IPS DF 4.7 (cell line): ENCODE measurements at regions not wholly inside any gene's neighbourhood (a gene's known extent, or its start where the extent isn't known, plus 50 kb on each side); places are given as distances from the start of the nearest gene placed in this dataset.
"Not testable (repeated sequence)": the region's sequence is repeated elsewhere in the genome, so short reads cannot be mapped to it uniquely, and the experiment has no call there.

Experiments
- DNase-seq: peaks from one replicate; pipeline ENCODE4 v3.0.0-alpha.2; 2013; ENCODE audit warnings: low spot score; ENCODE audit errors: extremely low read depth

DNA sequence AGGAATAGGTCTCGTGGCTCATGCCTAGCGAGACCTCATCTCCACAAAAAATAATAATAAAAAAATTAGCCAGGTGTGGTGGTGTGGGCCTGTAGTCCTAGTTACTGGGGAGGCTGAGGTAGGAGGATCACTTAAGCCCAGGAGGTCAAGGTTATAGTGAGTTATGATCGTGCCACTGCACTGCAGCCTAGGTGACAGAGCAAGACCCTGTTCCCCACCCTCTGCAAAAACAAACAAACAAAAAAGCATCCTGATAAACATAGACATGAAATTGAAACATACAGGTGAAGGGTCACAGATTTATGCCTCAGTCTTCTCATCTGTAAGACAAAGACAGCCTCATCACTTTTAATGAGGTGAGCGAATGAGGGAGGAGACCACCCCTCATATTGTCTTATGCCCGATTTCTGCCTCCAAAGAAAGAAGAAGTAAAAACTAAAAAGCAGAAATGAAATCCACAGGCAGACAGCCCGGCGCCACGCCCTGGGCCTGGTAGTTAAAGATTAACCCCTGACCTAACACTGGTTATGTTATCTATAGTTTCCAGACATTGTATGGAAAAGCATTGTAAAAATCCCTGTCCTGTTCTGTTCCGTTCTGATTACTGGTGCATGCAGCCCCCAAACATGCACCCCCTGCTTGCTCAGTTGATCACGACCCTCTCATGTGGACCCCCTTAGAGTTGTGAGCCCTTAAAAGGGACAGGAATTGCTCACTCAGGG, 138.5 kb downstream of the OR2B2 start:
- not testable (repeated sequence) for DNase-seq

DNA sequence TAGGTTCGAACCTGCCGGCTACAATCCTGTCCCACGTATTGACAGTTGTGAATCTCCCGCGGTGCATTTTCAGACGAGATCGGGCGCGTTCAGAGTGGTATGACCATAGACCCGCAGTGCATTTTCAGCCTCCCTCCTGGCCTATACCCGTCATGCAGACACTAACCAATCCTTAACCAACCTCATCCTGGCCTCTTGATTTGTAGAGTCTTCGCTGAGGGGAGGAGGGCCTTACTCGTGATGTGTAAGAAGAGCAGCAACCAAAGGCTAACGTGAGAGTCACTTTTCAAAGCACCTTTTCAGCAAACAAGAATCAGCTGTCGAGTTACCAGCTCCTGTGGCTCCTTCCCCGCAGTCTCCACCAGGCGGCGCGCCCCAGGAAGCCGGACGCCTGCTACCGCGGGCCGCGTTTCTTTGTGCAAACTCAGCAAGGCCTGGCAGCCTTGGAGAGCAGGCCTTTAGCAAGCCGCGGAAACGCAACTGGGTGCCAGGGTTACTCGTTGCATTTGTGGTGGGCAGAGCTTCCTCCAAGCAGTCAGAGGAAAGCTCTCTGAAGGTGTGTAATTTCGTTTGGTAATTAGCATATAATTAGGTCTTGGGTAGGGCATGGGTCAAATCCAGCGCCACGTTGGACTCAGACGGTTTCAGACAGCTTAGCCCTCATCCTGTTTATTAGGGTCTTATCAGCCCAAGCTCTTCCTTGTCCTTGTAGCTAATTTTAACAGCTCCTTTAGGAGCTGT, 139.8 kb downstream of the OR2B2 start:
- no peak for DNase-seq

DNA sequence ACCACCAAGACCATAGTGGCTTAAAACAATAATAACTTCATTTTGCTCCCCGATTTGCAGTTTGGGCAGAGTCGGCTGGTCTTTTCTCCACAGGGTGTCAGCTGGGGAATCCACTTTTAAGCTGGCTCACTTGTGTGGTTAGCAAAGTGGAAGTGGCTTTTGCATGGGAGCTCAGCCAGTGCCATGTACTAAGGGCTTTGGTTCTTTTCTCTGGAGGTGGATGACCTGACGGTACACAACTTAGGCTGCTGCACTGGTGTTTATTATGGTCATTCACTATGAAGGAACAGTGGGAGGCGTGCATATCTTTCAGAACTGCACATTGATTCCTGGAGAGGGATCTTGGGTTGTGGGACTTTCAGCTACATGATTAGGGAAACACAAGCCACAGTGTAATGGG, 141.0 kb downstream of the OR2B2 start:
- no peak for DNase-seq

DNA sequence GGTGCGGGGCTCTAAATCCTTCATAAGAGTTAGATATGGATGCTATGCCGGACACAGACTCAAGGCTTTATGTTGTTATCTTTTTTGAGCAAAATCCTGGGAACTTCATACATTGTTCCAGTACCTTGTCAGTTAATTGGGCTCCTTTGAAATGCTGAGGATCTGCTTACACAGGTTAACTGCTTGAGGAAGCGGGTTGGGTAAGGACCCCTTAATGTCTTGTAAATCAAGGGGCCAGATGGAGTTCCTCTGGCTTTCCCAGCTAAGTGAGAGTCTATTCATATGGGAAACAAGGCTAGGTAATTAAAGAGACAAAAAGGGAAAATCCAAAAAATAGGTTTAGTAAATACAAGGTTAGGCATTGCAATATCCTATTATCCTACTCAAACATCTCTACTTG, 141.5 kb downstream of the OR2B2 start:
- no peak for DNase-seq

DNA sequence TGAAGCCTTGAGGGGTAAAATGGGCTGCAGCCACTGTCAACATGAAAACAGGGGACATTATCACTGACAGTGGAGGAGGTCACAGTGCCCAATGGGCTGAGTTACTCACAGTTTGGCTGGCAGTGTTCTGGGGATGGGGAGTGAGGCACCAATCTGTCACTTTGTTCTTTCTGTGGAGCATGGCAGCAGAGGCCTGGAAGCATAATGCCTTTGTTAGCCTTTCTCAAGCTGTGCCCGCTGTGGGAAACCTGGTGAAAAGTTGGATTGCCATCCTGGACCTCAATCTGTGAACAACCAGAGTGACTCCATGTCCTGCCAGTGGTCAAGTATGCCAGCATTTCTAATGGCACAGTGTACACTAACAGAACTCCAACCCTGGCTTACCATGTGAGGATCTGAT, 143.6 kb downstream of the OR2B2 start:
- DNase-seq, result no peak

DNA sequence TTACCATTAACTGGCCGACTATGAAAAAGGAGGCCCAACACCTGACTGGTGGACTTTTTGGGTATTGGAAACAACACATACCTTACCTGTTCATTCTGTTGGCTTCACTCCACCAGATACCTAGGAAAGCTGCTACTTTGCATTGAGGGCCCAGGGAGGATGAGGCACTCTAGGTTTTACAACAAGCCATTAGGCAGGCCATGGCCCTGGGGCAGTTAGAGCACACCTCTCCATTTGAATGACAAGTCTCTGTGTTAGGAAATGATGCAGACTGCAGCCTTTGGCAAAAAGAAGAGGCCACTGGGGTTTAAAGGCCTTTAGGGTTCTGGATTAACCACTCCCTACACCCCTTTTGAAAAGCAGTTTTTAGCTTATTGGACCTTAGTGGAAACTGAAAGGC, 144.3 kb downstream of the OR2B2 start:
- DNase-seq, result no peak

DNA sequence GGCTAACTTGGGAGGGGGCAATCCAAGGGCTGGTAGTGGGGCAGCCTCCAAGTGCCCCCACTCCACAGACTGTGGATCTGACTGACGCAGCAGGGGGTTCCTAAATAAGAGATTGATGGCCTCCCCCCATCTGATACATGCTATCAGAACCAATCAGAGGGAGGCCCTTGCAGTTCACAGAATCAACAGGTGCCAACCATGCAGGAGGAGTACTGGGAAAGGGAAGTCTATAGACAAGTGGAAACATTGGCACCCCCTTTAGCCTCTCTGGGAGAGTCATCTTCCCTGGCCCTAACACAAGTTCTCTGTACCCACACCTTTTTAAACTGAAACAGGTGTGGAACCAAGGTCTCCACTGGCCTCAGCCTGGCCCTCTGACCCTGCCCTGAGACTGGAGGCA, 145.8 kb downstream of the OR2B2 start:
- no peak for DNase-seq

DNA sequence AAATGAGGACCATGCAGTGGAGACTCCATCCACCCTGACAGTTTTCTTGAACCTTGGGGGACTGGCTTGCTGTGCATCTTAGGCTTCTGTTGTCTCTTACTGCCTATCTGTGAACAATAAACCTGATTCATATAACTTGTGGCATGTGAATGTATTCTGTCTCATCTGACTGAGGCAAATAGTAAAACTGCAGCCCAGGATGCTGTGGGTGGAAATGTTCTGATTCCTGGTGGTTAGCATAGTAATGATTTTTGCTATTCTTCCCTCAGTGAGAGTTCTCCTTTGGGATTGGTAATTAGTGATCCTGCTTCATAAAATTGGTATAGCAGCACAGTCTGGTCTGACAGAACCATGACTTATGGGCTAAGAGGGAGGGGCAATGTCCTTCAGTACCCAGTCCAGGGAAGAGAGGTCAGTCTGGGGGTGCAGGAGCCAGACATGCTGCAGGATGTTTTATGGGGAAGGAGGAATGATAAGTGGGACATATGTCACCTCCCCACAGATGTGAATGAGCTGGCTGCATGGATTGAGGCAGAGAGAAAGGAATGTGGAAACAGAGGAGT, 147.1 kb downstream of the OR2B2 start:
- DNase-seq, result no peak

DNA sequence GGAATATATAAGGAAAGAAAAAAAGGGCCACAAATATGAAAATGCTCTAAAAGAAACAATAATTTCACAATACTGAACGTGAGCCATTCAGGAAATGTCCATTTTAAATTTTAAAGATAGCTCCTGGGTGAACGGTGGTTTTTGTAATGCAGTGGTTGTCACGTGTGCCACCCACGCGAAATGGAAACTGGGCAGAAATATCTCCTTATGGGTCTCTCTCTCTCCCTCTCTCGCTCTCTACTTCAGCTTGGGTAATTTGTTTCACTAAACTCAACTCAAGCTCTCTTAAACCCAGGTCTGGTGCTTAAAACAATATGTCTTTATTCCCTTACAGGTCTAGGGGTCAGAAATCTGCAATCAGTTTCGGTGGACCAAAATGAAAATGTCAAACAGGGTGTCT, 150.8 kb downstream of the OR2B2 start:
- DNase-seq, result no peak

DNA sequence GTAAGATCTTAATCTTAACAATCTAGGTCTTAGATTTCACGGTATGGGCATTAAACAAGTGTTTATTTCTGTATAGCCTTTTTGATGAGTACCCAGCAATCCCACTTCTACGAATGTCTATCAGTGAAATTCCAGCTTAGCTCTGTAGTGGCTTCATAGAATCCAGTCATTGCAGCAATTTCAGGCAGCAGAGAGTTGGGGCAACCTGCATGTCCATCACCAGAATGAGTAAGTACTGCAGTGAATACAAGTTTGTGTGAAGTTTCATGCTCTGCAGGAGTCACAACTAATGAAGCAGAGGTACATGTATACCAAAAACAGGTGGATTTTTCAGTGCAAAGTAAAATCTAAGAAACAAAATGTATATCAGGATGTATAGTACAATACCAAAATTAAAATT, 151.7 kb downstream of the OR2B2 start:
- no peak for DNase-seq

DNA sequence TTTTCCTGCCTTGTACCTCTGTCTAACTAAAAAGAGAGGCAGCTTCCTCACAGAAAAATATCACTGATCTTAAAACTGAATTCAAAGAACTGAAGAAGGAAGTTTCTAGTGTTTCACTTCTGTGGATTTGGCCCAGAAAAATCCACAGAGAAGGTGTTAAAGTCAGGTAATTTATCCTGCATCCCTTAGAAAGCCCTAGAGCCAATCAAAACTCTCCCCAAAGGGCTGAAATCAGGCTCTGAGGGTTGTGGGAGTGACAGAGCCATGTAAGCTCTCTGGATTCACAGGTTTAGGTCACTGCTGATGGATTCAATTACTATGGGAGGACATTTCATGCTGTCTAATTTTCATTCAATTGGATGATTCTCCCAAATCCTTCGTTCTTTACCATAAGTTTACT, 152.3 kb downstream of the OR2B2 start:
- no peak for DNase-seq

DNA sequence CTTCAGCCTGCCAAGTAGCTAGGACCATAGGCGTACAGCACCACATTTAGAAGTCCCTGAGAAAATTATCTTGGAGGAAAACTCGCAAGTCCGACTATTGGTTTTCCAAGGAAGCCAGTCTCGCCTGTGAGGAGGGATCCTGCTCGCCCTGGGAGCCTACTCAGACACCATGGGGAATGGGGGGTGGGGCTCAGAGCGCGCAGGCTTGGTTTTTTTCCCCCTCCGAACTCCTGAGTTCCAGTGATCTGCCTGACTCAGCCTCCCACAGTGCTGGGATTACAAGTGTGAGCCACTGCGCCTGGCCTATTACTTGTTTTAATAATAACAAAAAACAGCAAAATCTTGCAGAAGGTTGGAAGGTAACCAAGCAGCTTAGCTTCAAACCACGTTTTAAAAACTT, 153.7 kb downstream of the OR2B2 start:
- DNase-seq, result no peak

DNA sequence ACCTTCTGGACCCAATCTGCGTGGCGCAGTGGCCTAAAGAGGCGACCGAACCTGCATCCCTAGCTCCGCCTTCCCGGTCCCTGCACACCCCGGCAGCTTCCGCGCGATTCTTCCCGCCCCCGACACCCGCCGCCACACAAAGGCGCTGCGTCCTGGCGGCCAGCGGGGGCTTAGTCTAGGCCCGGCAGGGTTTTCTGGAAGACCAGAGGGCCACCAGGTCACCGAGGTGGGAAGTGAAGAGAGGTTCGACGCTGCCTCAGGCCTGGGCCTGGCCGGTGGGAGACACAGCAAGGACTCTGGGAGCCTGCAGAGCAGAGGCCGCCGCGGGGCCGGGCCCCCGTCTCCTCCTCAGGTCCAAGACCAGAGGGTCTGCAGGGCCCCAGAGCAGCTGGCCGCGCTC, 154.9 kb downstream of the OR2B2 start:
- DNase-seq, result no peak

DNA sequence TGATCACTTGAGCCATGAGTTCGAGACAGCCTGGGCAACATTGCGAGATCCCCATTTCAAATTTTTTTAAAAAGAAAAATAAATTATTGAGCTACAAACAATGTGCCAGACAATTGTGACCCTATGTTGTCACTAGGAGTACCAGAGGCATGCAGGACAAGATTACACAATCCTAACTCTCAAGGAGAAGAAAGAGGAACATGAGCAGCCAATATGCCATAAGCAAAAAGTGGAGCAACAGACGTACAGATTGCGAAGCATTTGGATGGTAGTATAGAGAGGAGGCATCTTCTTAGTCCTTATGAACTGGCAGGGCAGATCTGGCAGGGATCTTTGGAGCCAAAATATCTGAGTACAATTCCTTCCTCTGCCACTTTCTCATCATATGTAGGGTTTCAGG, 156.4 kb downstream of the OR2B2 start:
- no peak for DNase-seq

DNA sequence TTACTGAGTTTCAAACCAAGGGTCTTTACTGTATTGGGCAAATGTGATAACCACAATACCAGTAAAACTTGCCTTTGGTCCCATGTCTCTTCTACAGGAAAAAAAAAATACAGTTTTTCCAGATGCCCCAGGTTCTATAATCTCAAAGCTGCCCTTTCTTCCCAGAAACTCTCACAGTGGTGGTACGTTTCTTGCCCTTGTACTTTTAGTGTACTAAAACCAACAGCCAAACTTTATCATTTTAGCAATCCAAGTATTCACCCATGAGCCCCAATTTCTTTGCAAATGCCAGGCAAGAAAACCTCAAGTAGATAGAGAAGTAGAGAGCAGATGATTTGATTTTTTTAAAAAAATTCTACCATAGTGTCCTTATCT, 157.8 kb downstream of the OR2B2 start:
- DNase-seq, result no peak

DNA sequence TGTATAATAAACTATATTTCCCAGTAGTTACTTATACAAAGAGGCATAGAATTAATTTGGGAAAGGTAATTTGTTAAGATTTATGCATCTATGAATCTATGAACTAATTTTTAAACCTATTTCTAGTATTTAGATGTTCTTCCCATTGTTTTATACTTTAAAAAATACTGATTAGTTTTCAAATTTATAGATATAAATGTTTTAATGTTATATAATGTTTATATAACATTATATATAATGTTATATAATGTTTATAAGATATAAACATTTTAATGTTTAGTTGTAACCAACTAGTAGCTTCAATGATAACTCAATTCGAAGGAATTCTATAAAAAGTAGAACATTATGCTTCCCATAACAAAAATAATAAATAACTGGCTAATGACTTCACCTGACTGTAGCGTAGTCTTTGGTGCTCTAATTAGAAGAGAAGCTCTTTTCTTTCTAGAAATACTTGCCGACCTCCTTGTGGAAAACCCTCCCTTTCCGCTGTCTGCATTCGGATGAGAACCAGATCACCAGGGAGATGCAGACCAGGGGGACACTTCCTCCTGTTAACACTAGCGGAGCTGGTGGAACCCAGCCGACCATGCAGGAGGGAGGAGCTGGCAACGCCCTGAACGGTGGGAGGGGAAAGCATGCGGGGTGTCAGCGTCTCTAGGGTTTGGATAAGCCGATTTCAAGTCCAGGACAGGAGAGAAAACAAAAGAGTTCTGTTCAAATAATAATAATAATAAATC, 158.4 kb downstream of the OR2B2 start:
- DNase-seq, result no peak

DNA sequence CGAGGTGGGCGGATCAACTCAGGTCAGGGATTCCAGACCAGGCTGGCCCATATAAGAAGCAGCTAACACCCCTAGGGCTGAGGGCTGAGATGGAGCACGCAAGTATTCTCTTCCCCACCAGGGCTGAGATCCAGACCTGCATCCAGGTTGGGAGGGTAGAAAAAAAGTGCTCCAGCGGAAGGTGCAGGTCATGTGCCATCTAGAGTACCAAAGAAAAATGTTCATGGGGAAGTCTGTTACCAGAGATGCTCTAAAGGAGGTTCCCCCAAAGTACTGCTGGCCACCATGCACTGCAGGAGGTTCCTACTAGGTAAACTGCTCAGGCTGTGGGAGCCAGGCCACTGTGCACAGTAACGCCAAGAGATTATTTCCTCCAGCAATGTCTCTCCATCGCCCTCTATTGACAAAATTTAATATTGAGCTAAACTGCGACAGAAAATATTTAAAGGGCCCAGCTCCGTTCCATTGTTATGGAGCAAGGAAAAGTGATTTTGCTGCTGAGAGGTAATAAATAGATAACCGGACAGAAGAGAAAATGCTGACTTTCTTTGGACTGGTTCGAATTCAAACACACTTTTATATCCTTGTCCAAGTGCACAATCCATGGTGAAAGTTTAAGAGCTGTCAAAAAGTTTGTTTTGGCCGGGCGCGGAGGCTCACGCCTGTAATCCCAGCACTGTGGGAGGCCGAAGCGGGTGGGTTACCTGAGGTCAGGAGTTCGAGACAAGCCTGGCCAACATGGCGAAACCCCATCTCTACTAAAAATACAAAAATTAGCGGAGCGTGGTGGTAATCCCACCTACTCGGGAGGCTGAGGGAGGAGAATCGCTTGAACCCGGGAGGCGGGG, 159.9 kb downstream of the OR2B2 start:
- DNase-seq, result no peak

DNA sequence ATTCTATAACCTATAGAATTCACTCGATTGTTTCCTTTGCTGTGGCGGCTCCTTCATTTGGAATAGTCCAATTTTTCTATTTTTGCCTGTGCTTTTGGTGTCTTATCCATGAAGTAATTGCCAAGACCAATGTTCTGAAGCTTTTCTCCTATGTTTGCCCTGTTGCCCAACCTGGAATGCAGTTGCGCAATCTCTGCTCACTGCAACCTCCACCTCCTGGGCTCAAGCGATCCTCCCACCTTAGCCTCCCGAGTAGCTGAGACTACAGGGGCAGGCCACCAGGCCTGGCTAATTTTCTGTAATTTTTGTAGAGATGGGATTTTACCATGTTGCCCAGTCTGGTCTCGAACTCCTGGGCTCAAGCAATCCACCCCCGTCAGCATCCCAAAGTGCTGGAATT, 163.5 kb downstream of the OR2B2 start:
- DNase-seq, result no peak

DNA sequence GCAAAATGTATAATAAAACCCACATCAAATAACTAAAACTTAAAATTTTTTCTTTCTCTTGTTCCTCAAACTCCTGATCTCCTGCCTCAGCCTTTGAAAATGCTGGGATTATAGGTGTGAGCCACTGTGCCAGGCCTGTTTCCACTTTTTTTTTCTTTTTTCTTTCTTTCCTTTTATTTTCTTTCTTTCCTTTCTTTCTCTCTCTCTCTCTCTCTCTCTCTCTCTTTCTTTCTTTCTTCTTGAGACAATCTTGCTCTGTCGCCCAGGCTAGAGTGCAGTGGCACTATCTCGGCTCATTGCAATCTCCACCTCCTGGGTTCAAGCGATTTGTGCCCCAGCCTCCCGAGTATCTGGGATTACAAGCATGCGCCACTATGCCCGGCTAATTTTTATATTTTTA, 164.6 kb downstream of the OR2B2 start:
- no peak for DNase-seq

DNA sequence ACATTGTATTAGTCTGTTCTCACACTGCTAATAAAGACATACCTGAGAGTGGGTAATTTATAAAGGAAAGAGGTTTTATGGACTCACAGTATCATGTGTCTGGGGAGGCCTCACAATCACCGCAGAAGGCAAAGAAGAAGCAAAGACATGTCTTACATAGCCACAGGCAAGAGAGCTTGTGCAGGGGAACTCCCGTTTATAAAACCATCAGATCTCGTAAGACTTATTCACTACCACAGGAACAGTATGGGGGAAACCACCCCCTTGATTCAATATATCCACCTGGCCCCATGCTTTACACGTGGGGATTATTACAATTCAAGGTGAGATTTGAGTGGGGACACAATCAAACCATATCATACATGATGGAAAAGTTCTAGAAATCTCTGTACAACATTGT, 165.3 kb downstream of the OR2B2 start:
- not testable (repeated sequence) for DNase-seq

DNA sequence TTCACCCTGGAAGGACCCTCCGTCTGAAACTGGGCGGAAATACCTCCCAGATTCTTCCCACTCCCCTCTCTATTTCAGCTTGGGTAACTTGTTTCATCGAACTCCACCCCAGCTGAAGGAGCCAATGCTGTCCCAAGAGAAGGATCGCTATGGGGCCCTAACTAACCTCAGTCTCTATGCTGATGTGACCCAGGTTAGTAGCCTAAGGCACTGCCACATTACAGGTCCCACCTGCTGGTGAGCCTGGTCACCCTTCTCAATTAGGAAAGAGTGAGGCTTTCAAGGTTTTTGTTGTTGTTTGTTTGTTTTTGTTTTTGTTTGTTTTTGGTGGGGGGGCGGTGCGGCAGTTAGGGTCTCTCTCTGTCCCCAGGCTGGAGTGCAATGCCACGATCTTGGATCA, 168.4 kb downstream of the OR2B2 start:
- no peak for DNase-seq
